G401 (cell line): ENCODE measurements at regions not wholly inside any gene's neighbourhood (a gene's known extent, or its start where the extent isn't known, plus 50 kb on each side); places are given as distances from the start of the nearest gene placed in this dataset.
A peak's percentile ranks its signal among the peaks of the same experiment; 100 is the strongest.

ENCODE experiments used
- DNase-seq: peaks from one replicate; pipeline ENCODE4 v3.0.0-alpha.2; 2015; ENCODE audit warnings: low spot score
- in situ Hi-C: cut with HindIII; loops from 2 replicates; pipeline ENCODE4 v1.10.0; 2016; ENCODE audit warnings: low sequenced_read_pairs, mixed read lengths

GRCh38 chr3:19735111-19735510 lies 198.9 kb downstream of the EFHB start:
- in situ Hi-C loops, result no loop called here
- DNase-seq, result no peak

- in situ Hi-C loops, result no loop called here
- no peak for DNase-seq
Observed at GRCh38 chr3:19734453-19734852, 199.6 kb downstream of the EFHB start.

- in situ Hi-C loops, result no loop called here
- DNase-seq, result no peak
Observed at GRCh38 chr3:19725000-19725399, 209.0 kb downstream of the EFHB start.

DNA sequence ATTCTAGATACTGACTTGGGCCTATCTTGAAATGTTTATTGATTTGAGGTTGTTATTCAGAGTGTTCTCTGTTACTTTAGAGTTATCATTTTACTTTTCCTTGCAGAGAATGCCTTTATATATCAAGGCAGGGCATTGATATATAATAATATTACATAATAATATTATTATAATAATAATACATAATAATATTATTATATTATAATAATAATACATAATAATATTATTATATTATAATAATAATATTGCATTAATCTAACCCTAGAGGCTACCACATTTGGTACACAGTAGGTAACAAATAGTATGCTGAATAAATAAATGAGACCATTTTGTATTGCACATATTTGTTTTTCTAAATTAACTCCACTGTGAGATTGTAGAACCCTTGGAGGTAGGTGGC lies 216.3 kb downstream of the EFHB start:
- DNase-seq, result no peak
- in situ Hi-C loops, result no loop called here

DNA sequence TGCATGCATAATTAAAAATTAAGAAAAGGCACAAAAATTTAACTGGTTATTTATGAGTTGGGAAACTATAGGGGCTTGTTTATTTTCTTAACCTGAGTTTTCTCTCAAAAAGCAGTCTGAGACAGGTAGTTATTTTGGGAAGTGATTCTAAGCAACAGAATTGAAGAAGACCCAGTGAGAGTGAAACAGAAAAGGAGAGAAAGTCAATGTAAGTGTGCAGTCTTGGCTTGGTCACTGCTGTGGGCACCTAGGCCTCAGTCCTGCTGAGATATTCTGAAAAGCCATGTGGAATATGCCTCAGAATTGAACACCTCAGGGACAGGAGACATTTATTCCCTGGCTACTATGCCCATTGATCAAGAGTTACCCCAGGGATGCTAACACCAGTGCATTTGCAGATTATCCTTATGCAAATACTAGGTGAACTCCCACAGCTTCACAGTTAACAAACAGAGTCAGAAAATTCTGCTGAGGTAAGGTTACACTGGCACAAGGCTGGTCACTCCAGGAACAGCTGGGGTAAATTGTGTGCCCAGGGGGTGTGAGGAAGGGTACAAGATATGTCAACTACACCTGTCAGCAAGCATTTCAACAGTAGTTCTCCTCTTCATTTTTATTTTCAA lies 222.7 kb downstream of the EFHB start:
- DNase-seq, result no peak
- in situ Hi-C loops, result no loop called here

DNA sequence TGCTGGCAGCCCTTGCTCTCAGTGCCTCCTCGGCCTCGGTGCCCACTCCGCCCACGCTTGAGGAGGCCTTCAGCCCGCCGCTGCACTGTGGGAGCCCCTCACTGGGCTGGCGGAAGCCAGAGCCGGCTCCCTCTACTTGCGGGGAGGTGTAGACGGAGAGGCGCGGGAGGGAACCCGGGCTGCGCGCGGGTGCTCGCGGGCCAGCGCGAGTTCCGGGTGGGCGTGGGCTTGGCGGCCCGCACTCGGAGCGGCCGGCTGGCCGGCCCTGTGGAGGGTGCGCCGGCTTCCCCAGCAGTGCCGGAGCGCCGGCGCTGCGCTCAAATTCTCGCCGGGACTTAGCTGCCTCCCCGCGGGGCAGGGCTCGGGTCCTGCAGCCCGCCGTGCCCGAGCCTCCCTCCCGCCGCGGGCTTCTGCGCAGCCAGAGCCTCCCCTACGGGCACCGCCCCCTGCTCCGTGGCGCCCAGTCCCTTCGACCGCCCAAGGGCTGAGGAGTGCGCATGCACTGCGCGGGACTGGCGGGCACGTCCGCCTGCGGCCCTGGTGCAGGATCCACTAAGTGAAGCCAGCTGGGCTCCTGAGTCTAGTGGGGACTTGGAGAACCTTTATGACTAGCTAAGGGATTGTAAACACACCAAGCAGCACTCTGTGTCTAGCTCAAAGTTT lies 231.5 kb downstream of the EFHB start:
- DNase-seq, result no peak
- in situ Hi-C loops, result no loop called here

DNA sequence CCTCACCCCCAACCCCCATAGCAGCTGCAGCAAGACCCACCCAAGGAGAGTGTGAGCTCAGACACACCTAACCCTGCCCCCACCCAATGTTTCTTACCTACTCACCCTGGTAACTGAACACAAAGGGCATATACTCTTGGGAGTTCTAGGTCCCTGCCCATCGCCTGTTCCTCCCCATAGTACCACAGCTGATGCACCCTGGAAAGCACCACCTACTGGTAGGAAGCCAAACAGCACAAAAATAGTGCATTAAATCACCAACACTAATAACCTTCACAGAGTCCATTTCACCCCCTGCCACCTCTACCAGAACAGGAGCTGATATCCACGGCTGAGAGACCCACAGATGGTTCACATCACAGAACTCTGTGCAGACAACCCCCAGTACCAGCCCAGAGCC lies 245.2 kb downstream of the EFHB start:
- no peak for DNase-seq
- in situ Hi-C loops, result no loop called here

- no peak for DNase-seq
- in situ Hi-C loops, result no loop called here
Observed at GRCh38 chr3:19668163-19668562, 265.9 kb downstream of the EFHB start.

DNA sequence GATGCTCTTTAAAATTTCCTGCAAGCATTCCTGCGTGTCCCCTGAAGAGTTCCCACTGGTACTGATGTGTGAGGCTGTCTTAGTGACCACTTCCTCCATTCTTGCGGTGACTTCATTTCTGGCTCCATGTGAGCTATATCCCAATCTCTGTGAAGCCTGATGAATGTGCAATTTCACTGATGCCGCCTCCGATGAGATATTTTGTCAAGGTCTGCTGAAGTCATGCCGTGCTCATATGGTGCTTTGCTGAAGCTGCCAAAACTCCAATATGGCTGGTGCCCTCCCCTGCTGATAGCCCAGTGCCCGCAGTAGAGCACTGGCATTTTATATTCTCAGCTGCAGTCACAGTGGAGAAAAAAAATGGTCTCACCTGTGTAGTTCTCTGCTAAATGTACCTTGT lies 271.5 kb downstream of the EFHB start:
- DNase-seq, result peak; percentile 98
- in situ Hi-C loops, result no loop called here

DNA sequence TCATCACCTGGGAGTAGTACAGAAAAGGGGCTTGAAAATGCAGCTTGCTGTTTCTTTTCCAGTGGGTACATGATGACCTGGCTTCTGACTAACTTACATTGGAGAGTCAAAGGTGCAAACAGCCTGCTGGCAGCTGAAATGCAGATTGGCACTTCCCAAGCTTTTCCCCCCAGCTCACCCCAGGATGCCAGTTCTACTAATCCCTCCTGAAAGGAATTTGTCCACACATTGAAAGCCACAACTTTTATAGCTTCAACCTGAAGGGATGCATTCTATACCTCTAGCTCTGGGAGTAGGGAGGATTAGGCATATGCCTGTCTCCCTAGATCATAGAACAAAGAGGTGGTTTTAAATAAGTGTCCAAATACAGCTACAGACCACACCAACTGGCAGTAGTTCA lies 281.7 kb downstream of the EFHB start:
- in situ Hi-C loops, result no loop called here
- DNase-seq, result no peak

DNA sequence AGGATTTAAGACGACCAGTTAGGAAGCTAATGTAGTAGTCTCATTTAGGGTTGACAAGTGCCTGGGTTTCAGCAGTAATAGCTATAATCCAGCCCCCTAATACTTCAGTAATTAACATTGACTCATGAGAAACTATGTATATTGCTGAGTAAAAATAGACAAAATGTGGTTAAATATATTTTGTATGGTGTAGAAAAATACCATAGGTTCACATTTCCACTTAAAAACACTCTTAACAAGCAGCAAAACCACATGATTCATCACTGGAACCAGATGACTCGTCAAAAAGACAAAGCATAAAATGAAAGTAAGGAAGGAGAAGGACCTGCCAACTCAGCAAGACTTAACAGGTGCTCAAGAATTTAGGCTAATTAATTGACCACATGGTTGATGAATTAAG lies 288.9 kb downstream of the EFHB start:
- in situ Hi-C loops, result no loop called here
- DNase-seq, result peak; percentile 49

DNA sequence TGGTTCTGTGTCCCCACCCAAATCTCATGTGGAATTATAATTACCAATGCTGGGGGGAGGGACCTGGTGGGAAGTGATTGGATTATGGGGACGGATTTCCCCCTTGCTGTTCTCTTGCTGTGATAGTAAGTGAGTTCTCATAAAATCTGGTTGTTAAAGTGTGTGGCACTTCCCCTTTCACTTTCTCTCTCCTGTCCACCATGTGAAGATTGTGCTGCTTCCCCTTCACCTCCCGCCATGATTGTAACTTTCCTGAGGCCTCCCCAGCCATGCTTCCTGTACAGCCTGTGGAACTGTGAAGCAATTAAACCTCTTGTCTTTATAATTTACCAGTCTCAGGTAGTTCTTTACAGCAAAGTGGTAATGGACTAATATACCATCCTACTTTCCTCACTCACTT lies 289.6 kb downstream of the EFHB start:
- no peak for DNase-seq
- in situ Hi-C loops, result no loop called here

DNA sequence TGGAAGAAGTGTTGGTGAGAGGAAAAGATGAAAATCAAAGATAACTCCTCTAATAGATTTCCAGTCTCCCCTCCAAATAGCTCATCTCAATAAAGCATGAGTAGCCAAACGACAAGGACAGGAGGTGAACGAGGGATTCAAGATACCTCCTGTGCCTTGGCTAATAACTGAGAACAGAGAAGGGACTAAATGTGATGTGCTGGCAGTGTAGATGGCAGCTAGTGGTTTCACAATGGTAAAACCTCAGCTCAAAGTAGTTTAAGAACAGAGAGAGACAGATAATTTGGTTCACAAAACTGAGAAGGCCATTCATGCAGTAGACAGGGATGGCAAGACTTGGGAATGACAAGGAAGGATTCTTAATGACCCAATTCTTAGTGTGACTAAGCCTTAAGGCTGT lies 292.6 kb downstream of the EFHB start:
- in situ Hi-C loops, result no loop called here
- DNase-seq, result no peak

GRCh38 chr3:19632099-19633074 lies 301.6 kb downstream of the EFHB start:
- in situ Hi-C loops, result no loop called here
- DNase-seq, result no peak

- DNase-seq, result no peak
Observed at GRCh38 chr3:19598870-19599269, 335.1 kb downstream of the EFHB start.

DNA sequence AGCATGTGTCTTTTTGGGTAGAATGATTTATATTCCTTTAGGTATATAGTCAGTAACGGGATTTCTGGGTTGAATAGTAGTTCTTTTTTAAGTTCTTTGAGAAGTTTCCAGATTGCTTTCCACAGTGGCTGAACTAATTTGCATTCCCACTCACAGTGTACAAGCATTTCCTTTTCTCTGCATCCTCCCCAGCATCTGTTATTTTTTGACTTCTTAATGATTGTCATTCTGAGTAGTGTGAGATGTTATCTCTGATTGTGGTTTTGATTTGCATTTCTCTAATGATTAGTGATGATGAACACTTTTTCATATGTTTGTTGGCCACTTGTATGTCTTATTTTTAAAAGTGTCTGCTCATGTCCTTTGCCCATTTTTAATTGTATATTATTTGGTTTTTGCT lies 337.6 kb downstream of the EFHB start:
- no peak for DNase-seq
- in situ Hi-C loops, result no loop called here

More at GRCh38 chr3:19598870-19599269, 335.1 kb downstream of the EFHB start:
- in situ Hi-C loops, result no loop called here

- in situ Hi-C loops, result no loop called here
Observed at GRCh38 chr3:19595884-19596283, 338.1 kb downstream of the EFHB start.

More at GRCh38 chr3:19595884-19596283, 338.1 kb downstream of the EFHB start:
- DNase-seq, result no peak
